Uterus (tissue), 3 donors: ENCODE measurements at regions not wholly inside any gene's neighbourhood (a gene's known extent, or its start where the extent isn't known, plus 50 kb on each side); places are given as distances from the start of the nearest gene placed in this dataset.

ENCODE experiments used
- DNase-seq, 2 donors: peaks; one replicate each; pipeline ENCODE4 v3.0.0-alpha.2; 2019 to 2020
- H3K27ac ChIP-seq, 2 donors: fragments of 200-600 bp; sonication (generic); 1 replicate in 1 of 2; 2 replicates in 1 of 2; pipeline ENCODE4 v1.5.1; 2016 to 2018
- H3K27me3 ChIP-seq, 2 donors: fragments of 200-600 bp; sonication (generic); one replicate each; pipeline ENCODE4 v1.5.1; 2018 to 2019; ENCODE audit warnings: control low read depth in 1 of 2
- H3K36me3 ChIP-seq, 2 donors: fragments of 200-600 bp; sonication (generic); one replicate each; pipeline ENCODE4 v1.5.1; 2019; ENCODE audit warnings: control low read depth in 1 of 2
- H3K4me1 ChIP-seq, 2 donors: fragments of 200-600 bp; sonication (generic); one replicate each; pipeline ENCODE4 v1.5.1; 2018 to 2019; ENCODE audit warnings: control low read depth in 1 of 2
- H3K4me3 ChIP-seq, 2 donors: fragments of 200-600 bp; sonication (generic); 1 replicate in 1 of 2; 2 replicates in 1 of 2; pipeline ENCODE4 v1.5.1; 2018 to 2019; ENCODE audit warnings: mild to moderate bottlenecking in 1 of 2
- H3K9me3 ChIP-seq, 2 donors: fragments of 200-600 bp; sonication (generic); one replicate each; pipeline ENCODE4 v1.5.1; 2019; ENCODE audit warnings: control low read depth in 1 of 2
- CTCF ChIP-seq, 4 experiments: fragments of 200-600 bp in 2 of 4; fragments of 450-650 bp in 2 of 4; sonication (generic) in 2 of 4; IDR thresholded peaks; one replicate each; pipeline ENCODE4 v1.5.1; 2016 to 2019; ENCODE audit warnings: antibody characterized with exemption in 4 of 4, mild to moderate bottlenecking in 2 of 4, moderate library complexity in 1 of 4
- POLR2A ChIP-seq, 2 donors: fragments of 450-650 bp; IDR thresholded peaks; one replicate each; pipeline ENCODE4 v1.6.1; 2016; ENCODE audit warnings: antibody characterized with exemption in 2 of 2, mild to moderate bottlenecking in 1 of 2, moderate library complexity in 1 of 2
- intact Hi-C: fragments of 100-400 bp; cut with DNase I; formaldehyde crosslinking; loops from one replicate; pipeline ENCODE4 v1.15.1; 2023; ENCODE audit warnings: low total_unique reads
- donor health status: DM: yes; HTN: yes; CAD: no.

- intact Hi-C loops, result no loop called here
Observed at GRCh38 chr13:31962731-31963370, 68.7 kb upstream of the FRY start.

GRCh38 chr13:31963631-31964030 lies 67.9 kb upstream of the FRY start:
- intact Hi-C loops, result no loop called here
- Histone ChIP-seq H3K9me3 (no peaks in the 10 kb centered on the region), H3K4me3 (no peak overlapping the region), H3K4me1 (no peaks in the 10 kb centered on the region), H3K27ac (no peak overlapping the region), H3K27me3 (no peaks in the 10 kb centered on the region), H3K36me3 (no peaks in the 10 kb centered on the region)
- no peak for DNase-seq
- TF ChIP-seq CTCF (IDR thresholded peaks at IDR 0.05) (no peak), POLR2A (IDR thresholded peaks at IDR 0.05) (no peak)

More at GRCh38 chr13:31962731-31963370, 68.7 kb upstream of the FRY start:
- H3K27ac ChIP-seq, result no peak overlapping the region
- no peaks in the 10 kb centered on the region for H3K27me3 ChIP-seq
- H3K4me3 ChIP-seq, result no peak overlapping the region
- DNase-seq, result no peak
- TF ChIP-seq CTCF (IDR thresholded peaks at IDR 0.05) (no peak), POLR2A (IDR thresholded peaks at IDR 0.05) (no peak)
- H3K4me1 ChIP-seq, result no peaks in the 10 kb centered on the region
- H3K9me3 ChIP-seq, result no peaks in the 10 kb centered on the region
- H3K36me3 ChIP-seq, result no peaks in the 10 kb centered on the region

GRCh38 chr13:31964168-31964567 lies 67.4 kb upstream of the FRY start:
- Histone ChIP-seq H3K27me3 (no peaks in the 10 kb centered on the region), H3K9me3 (no peaks in the 10 kb centered on the region), H3K4me3 (no peak overlapping the region), H3K27ac (no peak overlapping the region), H3K4me1 (no peaks in the 10 kb centered on the region), H3K36me3 (no peaks in the 10 kb centered on the region)
- no peak for DNase-seq
- TF ChIP-seq CTCF (IDR thresholded peaks at IDR 0.05) (no peak), POLR2A (IDR thresholded peaks at IDR 0.05) (no peak)
- intact Hi-C loops, result no loop called here

- no peaks in the 10 kb centered on the region for H3K27me3 ChIP-seq
- H3K4me3 ChIP-seq, result no peak overlapping the region
- H3K36me3 ChIP-seq, result no peaks in the 10 kb centered on the region
- H3K4me1 ChIP-seq, result no peaks in the 10 kb centered on the region
- DNase-seq, result no peak
- intact Hi-C loops, result no loop called here
- H3K27ac ChIP-seq, result no peak overlapping the region
- TF ChIP-seq POLR2A (IDR thresholded peaks at IDR 0.05) (no peak), CTCF (IDR thresholded peaks at IDR 0.05) (no peak)
- no peaks in the 10 kb centered on the region for H3K9me3 ChIP-seq
Observed at GRCh38 chr13:31965361-31966066, 66.1 kb upstream of the FRY start.

GRCh38 chr13:31967155-31967554 lies 64.4 kb upstream of the FRY start:
- Histone ChIP-seq H3K36me3 (no peaks in the 10 kb centered on the region), H3K27ac (no peak overlapping the region), H3K4me1 (no peaks in the 10 kb centered on the region), H3K4me3 (no peak overlapping the region), H3K27me3 (no peaks in the 10 kb centered on the region), H3K9me3 (no peaks in the 10 kb centered on the region)
- no peak for TF ChIP-seq CTCF (IDR thresholded peaks at IDR 0.05)
- TF ChIP-seq POLR2A (IDR thresholded peaks at IDR 0.05), result no peak
- intact Hi-C loops, result no loop called here
- no peak for DNase-seq
